NCI-H2029 (cell line): ENCODE measurements at regions not wholly inside any gene's neighbourhood (a gene's known extent, or its start where the extent isn't known, plus 50 kb on each side); places are given as distances from the start of the nearest gene placed in this dataset.

Experiments used
- DNase-seq: peaks from one replicate; lab custom pipeline; 2025; lab: John Stamatoyannopoulos, UW

- peak; percentile 31 for DNase-seq
Measured at GRCh38 chr22:49209452-49210195, 618.0 kb downstream of the BRD1 start.

GRCh38 chr22:49208768-49209252, 618.9 kb downstream of the BRD1 start:
- no peak for DNase-seq

- no peak for DNase-seq
Measured at GRCh38 chr22:49208004-49208402, 619.7 kb downstream of the BRD1 start.

GRCh38 chr22:49207008-49208003, 620.4 kb downstream of the BRD1 start:
- no peak for DNase-seq

DNA sequence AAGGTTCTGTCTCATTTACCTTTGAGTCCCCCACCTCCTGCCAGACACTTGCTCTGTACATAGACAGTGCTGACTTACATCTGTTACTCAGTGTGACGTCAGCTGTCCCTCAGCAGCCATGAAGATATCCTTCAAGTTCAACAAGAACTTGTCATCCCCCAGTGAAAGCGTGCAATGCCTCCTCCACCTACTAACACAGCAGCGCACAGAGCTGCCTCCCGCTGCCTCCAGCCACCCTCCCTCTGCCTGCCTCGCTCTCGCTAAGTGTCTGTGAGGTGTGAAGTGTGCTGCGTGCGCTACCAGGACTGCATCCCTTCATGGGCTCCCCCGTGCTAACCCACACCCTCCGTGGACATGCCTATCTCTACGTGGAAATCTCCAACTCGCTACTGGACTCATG, 621.4 kb downstream of the BRD1 start:
- no peak for DNase-seq

DNA sequence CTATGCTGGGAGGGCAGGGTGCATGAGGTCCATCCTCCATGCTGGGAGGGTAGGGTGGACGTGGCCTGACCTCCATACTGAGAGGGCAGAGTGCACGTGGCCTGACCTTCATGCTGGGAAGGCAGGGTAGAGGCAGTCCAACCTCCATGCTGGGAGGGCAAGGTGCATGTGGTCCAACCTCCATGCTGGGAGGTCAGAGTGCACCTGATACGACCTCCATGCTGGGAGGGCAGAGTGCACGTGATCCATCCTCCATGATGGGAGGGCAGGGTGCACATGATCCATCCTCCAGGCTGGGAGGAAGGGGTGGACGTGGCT, 622.2 kb downstream of the BRD1 start:
- DNase-seq = no peak

DNA sequence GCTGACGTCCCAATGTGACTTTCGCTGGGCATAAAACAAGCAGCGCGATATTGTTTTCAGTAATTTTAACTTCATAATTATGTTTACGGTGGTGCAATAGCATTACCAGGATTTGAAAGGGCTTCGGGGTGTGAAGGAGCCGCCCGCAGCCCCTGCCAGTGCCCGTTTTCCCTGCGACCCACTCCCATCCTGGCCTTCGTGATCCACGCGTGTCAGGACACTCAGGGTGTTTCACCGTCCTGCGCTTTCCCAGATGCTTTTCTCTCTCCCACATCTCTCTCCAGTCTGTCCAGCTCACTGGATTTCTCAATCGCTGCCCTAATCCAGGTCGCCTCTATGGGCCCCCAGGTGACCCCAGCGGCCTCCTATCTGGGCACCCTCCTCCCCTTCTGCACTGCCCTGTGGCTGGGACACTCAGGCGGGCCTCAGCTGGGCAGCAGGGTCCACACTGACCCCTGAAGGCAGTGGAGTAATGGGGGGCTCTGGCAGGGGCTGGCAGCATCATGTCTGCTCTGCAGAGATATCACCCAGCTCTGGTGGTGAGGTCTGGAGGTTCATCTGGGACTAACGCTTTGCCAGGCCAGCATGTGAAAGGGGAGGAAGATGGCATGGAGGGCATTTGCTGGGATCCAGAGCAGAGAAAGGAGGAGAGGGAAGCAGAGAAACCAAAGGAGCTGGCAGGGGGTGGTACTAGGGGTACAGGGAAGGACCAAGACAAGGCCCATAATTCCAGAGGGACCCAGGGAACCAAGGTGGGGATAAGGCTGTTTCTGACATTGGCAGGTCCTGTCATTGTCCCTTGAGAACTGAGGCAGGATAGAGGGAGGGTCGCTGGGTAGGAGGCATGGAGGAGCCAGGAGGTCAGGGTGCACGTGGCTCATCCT, 622.8 kb downstream of the BRD1 start:
- DNase-seq = no peak

DNA sequence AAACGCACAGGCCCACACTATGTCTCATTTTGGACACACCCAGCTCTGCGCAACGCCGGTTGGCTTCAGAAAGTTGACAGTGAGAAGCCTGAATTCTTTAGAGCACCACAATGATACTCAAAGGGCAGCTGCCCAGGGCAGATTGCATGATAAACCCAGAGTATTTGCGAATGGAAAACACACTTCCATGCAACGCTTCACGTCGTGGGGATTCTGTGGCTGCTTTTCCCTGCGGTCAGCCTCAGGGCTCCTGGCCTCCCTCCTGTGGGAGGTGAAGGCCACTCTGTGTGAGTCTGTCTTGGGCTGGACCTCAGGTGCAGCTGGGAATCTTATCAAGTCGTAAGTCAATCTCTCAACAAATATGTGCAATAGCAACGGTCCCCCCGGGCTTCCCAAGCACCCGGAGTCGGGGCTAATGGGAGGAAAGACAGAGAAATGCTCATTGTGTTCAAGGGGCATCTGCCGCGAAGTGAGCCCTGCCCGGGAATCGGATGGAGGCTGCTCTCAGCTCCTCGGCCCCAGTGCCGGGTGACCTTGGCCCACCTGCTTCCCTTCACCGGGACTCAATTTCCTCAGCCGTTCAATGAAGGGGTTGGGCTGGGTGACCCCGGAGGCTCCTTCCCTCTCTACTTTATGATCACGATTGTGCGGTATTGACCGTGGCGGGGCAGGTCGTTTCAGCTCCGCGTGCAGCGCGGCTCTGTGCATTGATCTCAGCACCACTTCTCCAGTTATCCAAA, 623.6 kb downstream of the BRD1 start:
- DNase-seq = no peak

- no peak for DNase-seq
Measured at GRCh38 chr22:49203091-49203858, 624.4 kb downstream of the BRD1 start.

GRCh38 chr22:49202226-49202625, 625.4 kb downstream of the BRD1 start:
- DNase-seq = no peak

- DNase-seq = no peak
Measured at GRCh38 chr22:49201046-49201970, 626.4 kb downstream of the BRD1 start.

GRCh38 chr22:49199224-49199623, 628.4 kb downstream of the BRD1 start:
- DNase-seq = no peak

- DNase-seq = no peak
Measured at GRCh38 chr22:49198705-49199084, 629.0 kb downstream of the BRD1 start.

DNA sequence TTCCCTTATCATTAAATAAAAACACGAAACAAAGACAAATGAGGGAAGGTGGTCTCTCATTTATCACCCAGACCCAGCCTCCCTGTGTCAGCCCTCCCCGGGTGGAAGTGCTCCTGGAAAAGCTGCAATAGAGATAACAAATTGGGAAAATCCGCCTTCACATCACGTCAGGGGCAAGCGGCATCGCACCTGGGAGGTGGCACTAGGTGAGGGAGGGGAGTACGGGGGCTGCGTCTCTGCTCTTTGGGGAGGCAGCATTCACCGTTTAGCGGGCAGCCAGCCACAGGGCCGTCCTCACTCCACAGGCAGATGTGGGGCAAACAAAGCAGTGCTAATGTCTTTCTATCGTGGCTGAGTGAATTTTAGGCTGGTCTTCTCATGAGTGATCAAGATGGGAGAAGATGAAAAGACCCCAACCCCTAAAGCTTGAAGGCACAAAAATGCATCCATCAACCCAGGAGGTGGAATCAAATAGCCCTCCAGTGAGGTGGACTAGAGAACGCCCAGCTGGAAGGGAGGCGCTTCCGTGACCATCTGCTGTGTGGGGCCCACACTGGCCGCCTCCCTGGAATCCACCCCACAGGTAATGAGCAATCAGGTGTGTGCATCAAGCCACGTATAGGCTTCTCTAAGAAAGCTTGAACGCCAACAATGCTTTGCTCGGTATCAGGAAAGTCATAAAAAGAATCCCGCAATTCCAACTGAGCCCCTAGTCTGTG, 629.5 kb downstream of the BRD1 start:
- DNase-seq = no peak

- no peak for DNase-seq
Measured at GRCh38 chr22:49197505-49197904, 630.2 kb downstream of the BRD1 start.

DNA sequence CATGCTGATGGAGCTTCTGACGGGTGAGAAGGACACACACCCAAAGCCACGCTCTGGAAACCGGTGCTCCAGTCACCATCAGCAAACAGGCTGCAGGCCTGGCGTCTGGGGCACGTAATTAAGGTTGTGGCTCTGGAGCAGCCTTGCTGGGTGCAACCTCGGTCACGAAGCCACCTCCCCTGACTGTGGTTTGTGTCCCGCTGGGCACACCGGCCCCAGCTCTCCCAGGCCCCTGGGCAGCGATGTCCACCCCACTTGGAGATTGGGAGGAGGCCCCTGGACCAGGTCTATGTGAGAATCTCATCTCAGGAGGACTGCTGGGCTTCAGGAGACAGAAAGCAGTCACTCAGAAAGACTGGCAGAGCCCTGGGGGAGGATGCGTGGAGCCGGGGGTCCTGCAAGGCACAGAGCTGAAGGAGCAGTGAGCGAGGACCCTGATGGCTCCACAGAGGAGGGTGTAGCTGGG, 631.6 kb downstream of the BRD1 start:
- no peak for DNase-seq

DNA sequence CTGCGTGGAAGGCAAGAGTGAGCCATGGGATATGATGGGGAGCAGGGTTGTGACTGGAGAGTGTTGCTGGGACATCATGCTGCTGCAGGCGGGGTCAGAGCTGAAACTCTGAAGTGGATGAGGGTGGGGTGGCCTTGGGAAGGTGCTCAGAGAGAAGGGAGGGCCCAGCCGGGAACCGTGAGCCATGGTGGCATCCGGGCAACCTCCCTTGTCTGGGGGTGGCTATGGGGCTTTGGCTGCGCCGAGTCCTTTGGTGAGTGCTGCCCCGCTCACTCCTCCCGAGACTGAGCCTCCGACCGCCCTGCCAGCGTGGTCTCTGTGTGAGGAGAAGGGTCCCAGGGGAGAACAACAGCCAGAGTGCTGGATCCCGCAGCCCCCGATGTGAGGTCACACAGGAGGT, 632.0 kb downstream of the BRD1 start:
- DNase-seq = no peak

GRCh38 chr22:49193901-49194465, 633.7 kb downstream of the BRD1 start:
- DNase-seq = no peak
